ENCODE measurements at regions not wholly inside any gene's neighbourhood (a gene's known extent, or its start where the extent isn't known, plus 50 kb on each side); places are given as distances from the start of the nearest gene placed in this dataset.

- TF ChIP-seq, protein P1, sequence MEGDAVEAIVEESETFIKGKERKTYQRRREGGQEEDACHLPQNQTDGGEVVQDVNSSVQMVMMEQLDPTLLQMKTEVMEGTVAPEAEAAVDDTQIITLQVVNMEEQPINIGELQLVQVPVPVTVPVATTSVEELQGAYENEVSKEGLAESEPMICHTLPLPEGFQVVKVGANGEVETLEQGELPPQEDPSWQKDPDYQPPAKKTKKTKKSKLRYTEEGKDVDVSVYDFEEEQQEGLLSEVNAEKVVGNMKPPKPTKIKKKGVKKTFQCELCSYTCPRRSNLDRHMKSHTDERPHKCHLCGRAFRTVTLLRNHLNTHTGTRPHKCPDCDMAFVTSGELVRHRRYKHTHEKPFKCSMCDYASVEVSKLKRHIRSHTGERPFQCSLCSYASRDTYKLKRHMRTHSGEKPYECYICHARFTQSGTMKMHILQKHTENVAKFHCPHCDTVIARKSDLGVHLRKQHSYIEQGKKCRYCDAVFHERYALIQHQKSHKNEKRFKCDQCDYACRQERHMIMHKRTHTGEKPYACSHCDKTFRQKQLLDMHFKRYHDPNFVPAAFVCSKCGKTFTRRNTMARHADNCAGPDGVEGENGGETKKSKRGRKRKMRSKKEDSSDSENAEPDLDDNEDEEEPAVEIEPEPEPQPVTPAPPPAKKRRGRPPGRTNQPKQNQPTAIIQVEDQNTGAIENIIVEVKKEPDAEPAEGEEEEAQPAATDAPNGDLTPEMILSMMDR (IDR thresholded peaks at IDR 0.05) = no peak
- no peak for TF ChIP-seq POLR2A (IDR thresholded peaks at IDR 0.05; ENCODE audit: low read depth)
- TF ChIP-seq EP300 (IDR thresholded peaks at IDR 0.05) = no peak
- no peak for TF ChIP-seq POLR2AphosphoS5 (IDR thresholded peaks at IDR 0.05)
Measured at GRCh38 chr4:105042451-105042850, 104.2 kb upstream of the TET2 start.

All from esophagus muscularis mucosa (tissue), 4 donors.